ENCODE measurements at regions not wholly inside any gene's neighbourhood (a gene's known extent, or its start where the extent isn't known, plus 50 kb on each side); places are given as distances from the start of the nearest gene placed in this dataset.

GRCh38 chr1:87591492-87591891 is 262.8 kb downstream of the LMO4 start (continued):
- TF ChIP-seq E2F8 (IDR thresholded peaks at IDR 0.05; ENCODE audit: low read depth, partially characterized antibody) (no peak), HDGF (IDR thresholded peaks at IDR 0.05) (no peak)

GRCh38 chr1:87592156-87592555 is 263.5 kb downstream of the LMO4 start:
- Histone ChIP-seq H2AFZ (ENCODE audit: control insufficient read depth, low read depth, low read length) (no peak overlapping the region), H3K9me3 (replicated peaks; ENCODE audit: control insufficient read depth, insufficient read depth, low read length) (no peaks in the 10 kb centered on the region), H3K4me3 (no peak overlapping the region), H3K79me2 (ENCODE audit: control insufficient read depth, insufficient read depth, low read length) (no peaks in the 10 kb centered on the region), H4K20me1 (ENCODE audit: control insufficient read depth, insufficient read depth) (no peaks in the 10 kb centered on the region), H3K36me3 (ENCODE audit: control insufficient read depth in 2 of 2, insufficient read depth in 2 of 2, low read length in 1 of 2) (no peaks in the 10 kb centered on the region), H3K27ac (ENCODE audit: control insufficient read depth, insufficient read depth) (no peak overlapping the region), H3K27me3 (replicated peaks in 1 of 2; ENCODE audit: control insufficient read depth in 2 of 2, insufficient read depth in 2 of 2, low read length in 1 of 2) (no peaks in the 10 kb centered on the region), H3K4me1 (ENCODE audit: control insufficient read depth, insufficient read depth, low read length) (peaks cover 41% of the 10 kb centered on the region), H3K9ac (ENCODE audit: control insufficient read depth, insufficient read depth, low read length) (no peak overlapping the region), H3K4me2 (ENCODE audit: control insufficient read depth, insufficient read depth) (peak overlapping the region; percentile 67)
- FAIRE-seq (peak; percentile 66), DNase-seq (ENCODE audit: low read depth, low spot score) (peak; percentile 24), ATAC-seq (peak; percentile 79)
- POLR2A ChIA-PET = interaction anchor here (0.6 kb wide), 1 partner anchor 263 kb away, joined by 7 read pairs; no protein-coding TSS in a partner anchor
- RAD21 ChIA-PET (ENCODE audit: unreplicated experiment) = no interaction called here
- in situ Hi-C loops (cut with MboI) = no loop called here
- intact Hi-C loops (cut with micrococcal nuclease; ENCODE audit: unreplicated experiment) = loop anchor here (10.0 kb wide), 1 partner anchor 437 kb away; no protein-coding TSS in a partner anchor
- SMC1A ChIA-PET (ENCODE audit: uncharacterized antibody, unreplicated experiment) = no interaction called here
- 26% methylated on average over 2 of the region's 2 CpGs for WGBS (ENCODE audit: insufficient coverage, insufficient replicate concordance, low lambda C conversion rate, missing lambda C conversion rate)
- CTCF ChIA-PET = interaction anchor here (1.2 kb wide), 1 partner anchor 266 kb away, joined by 4 read pairs; no protein-coding TSS in a partner anchor
- no TSS peak for BruUV-seq (replicated peaks)
- no peak for TF ChIP-seq FOXK2 (IDR thresholded peaks at IDR 0.05)
- TF ChIP-seq KLF5 (IDR thresholded peaks at IDR 0.05; ENCODE audit: partially characterized antibody) = no peak
- TF ChIP-seq ZNF687 (IDR thresholded peaks at IDR 0.05) = no peak
- TF ChIP-seq SREBF2 (IDR thresholded peaks at IDR 0.05; ENCODE audit: low read length) = no peak
- TF ChIP-seq TCF3 (IDR thresholded peaks at IDR 0.05; ENCODE audit: borderline replicate concordance, insufficient read depth, low read depth, low read length) = no peak
- TF ChIP-seq MAX (IDR thresholded peaks at IDR 0.05; ENCODE audit: low read depth, low read length) = no peak
- no peak for TF ChIP-seq DPF2 (IDR thresholded peaks at IDR 0.05)
- TF ChIP-seq IKZF2 (IDR thresholded peaks at IDR 0.05) = peak in 1 of 2 experiments; percentile 30; a peak in 2 of 4 replicates
- no peak for TF ChIP-seq SMC3 (IDR thresholded peaks at IDR 0.05; ENCODE audit: borderline replicate concordance, low read length)
- TF ChIP-seq E4F1 (IDR thresholded peaks at IDR 0.05; ENCODE audit: borderline replicate concordance, partially characterized antibody) = no peak

Data from GM12878 (cell line).